ENCODE measurements at regions not wholly inside any gene's neighbourhood (a gene's known extent, or its start where the extent isn't known, plus 50 kb on each side); places are given as distances from the start of the nearest gene placed in this dataset.

DNA sequence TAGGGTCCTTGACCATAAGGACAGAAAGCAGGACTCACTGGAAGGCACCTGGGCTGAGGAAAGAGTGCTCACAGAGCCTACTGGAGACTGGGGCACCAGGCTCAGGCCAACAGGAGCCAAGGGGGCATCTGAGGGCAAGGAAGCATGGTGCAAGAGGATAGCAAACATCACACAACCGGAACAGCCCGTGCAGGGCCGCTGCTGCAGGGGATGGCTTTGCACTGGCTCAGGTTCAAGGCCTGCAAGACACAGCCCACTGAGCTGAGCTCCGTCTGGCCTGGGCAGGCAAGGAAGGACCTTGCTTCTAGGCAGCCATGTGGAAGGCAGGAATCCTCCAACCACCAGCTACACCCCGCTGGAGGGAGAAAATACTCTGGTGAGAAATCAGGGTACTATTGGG, 59.8 kb upstream of the KIF26B start:
- TF ChIP-seq CEBPB (IDR thresholded peaks at IDR 0.05): no peak
- no peak for TF ChIP-seq ZBTB7A (IDR thresholded peaks at IDR 0.05; ENCODE audit: low read depth)
- TF ChIP-seq, protein P1, sequence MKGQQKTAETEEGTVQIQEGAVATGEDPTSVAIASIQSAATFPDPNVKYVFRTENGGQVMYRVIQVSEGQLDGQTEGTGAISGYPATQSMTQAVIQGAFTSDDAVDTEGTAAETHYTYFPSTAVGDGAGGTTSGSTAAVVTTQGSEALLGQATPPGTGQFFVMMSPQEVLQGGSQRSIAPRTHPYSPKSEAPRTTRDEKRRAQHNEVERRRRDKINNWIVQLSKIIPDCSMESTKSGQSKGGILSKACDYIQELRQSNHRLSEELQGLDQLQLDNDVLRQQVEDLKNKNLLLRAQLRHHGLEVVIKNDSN (IDR thresholded peaks at IDR 0.05): no peak
- TF ChIP-seq CREB1 (IDR thresholded peaks at IDR 0.05; ENCODE audit: low read depth): no peak
- no peak for TF ChIP-seq MAX (IDR thresholded peaks at IDR 0.05)
- no peak for TF ChIP-seq EP300 (IDR thresholded peaks at IDR 0.05; ENCODE audit: borderline replicate concordance)
- no peak for TF ChIP-seq NFIC (IDR thresholded peaks at IDR 0.05)
- no peak for TF ChIP-seq TCF12 (IDR thresholded peaks at IDR 0.05; ENCODE audit: low read depth)
- TF ChIP-seq YY1 (IDR thresholded peaks at IDR 0.05; ENCODE audit: low read depth): no peak
- no peak for TF ChIP-seq TAF1 (IDR thresholded peaks at IDR 0.05; ENCODE audit: low read depth)
- TF ChIP-seq RAD21 (IDR thresholded peaks at IDR 0.05; ENCODE audit: low read depth): no peak
- no peak for TF ChIP-seq FOXM1 (IDR thresholded peaks at IDR 0.05; ENCODE audit: borderline replicate concordance, low read depth)

DNA sequence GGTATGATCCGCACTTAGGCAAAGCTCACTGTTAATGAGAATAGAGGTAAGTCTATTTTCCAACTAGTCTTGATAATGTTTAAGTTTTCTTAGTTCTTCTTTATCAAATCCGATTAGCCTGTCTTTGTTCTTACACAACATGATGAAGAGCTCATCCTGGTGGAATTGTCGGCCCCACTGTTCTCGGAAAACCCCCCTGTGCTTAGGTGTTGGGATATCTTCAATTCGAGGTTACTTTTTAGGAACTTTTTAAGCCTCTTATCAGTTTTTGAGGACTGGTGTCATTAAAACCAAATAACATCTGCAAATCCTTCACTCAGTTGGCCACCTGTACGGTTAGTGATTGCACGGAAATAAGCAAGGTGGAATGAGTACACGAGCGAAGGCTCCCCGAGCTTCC, 60.7 kb upstream of the KIF26B start:
- TF ChIP-seq, protein P1 (IDR thresholded peaks at IDR 0.05): no peak
- TF ChIP-seq EGR1 (IDR thresholded peaks at IDR 0.05) (no peak), TAF1 (IDR thresholded peaks at IDR 0.05; ENCODE audit: low read depth) (no peak), CREB1 (IDR thresholded peaks at IDR 0.05; ENCODE audit: low read depth) (no peak), TEAD4 (IDR thresholded peaks at IDR 0.05) (no peak), RAD21 (IDR thresholded peaks at IDR 0.05; ENCODE audit: low read depth) (no peak), MAX (IDR thresholded peaks at IDR 0.05) (no peak), ZBTB7A (IDR thresholded peaks at IDR 0.05; ENCODE audit: low read depth) (no peak), TCF12 (IDR thresholded peaks at IDR 0.05; ENCODE audit: low read depth) (no peak), REST (IDR thresholded peaks at IDR 0.05; ENCODE audit: low read depth) (no peak), YY1 (IDR thresholded peaks at IDR 0.05; ENCODE audit: low read depth) (no peak), FOXM1 (IDR thresholded peaks at IDR 0.05; ENCODE audit: borderline replicate concordance, low read depth) (no peak), EP300 (IDR thresholded peaks at IDR 0.05; ENCODE audit: borderline replicate concordance) (no peak), NFIC (IDR thresholded peaks at IDR 0.05) (no peak), CEBPB (IDR thresholded peaks at IDR 0.05) (no peak)

DNA sequence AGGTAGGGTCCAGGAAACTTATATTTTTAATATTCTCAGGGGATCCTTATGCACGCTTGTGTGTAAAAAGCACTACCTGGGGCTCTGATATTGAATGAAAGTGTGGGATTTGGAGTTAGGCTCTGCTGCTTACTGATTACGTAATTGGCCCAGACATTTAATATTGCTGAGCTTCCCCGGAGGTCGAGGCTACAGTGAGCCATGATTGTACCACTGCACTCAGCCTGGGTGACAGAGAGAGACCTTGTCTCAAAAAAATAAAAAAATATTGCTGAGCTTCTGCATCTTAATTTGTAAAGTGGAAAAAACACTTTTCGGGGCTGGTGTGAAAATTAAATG, 62.2 kb upstream of the KIF26B start:
- TF ChIP-seq FOXM1 (IDR thresholded peaks at IDR 0.05; ENCODE audit: borderline replicate concordance, low read depth): no peak
- 0 out of 2 replicates have a peak, but pooled peaks have one; percentile 13 for TF ChIP-seq CEBPB (IDR thresholded peaks at IDR 0.05)

GRCh38 chr1:245091818-245092637, 62.8 kb upstream of the KIF26B start:
- TF ChIP-seq RAD21 (IDR thresholded peaks at IDR 0.05; ENCODE audit: low read depth) (no peak), TAF1 (IDR thresholded peaks at IDR 0.05; ENCODE audit: low read depth) (no peak), CREB1 (IDR thresholded peaks at IDR 0.05; ENCODE audit: low read depth) (no peak), YY1 (IDR thresholded peaks at IDR 0.05; ENCODE audit: low read depth) (no peak), MAX (IDR thresholded peaks at IDR 0.05) (no peak), ZBTB7A (IDR thresholded peaks at IDR 0.05; ENCODE audit: low read depth) (no peak), EP300 (IDR thresholded peaks at IDR 0.05; ENCODE audit: borderline replicate concordance) (no peak), TEAD4 (IDR thresholded peaks at IDR 0.05) (no peak)
- TF ChIP-seq, protein P1 (IDR thresholded peaks at IDR 0.05): no peak

DNA sequence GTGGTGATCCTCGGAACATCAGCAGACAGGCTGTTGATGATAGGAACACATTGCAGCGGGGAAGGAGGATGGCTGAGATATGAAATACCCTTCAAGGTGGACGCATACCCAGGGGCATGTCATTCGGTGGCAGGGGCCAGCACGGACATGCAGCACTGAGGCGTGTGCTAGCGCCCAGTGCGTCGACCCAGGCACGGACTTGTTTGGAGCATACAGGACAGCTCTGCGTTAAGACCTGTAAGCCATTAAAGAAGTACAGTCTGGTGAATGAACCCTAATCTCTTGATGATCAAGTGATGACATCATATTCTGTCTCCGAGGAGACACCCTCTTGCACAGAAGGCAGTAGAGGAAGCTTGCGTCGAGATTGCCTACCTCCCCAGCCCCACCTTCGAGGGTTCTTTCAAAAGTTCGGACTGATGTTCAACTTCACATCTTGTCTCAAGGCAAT, 63.6 kb upstream of the KIF26B start:
- TF ChIP-seq REST (IDR thresholded peaks at IDR 0.05; ENCODE audit: low read depth) (no peak), YY1 (IDR thresholded peaks at IDR 0.05; ENCODE audit: low read depth) (no peak), CEBPB (IDR thresholded peaks at IDR 0.05) (no peak), NFIC (IDR thresholded peaks at IDR 0.05) (no peak), EP300 (IDR thresholded peaks at IDR 0.05; ENCODE audit: borderline replicate concordance) (no peak), FOXM1 (IDR thresholded peaks at IDR 0.05; ENCODE audit: borderline replicate concordance, low read depth) (no peak), CREB1 (IDR thresholded peaks at IDR 0.05; ENCODE audit: low read depth) (no peak), EGR1 (IDR thresholded peaks at IDR 0.05) (no peak), TEAD4 (IDR thresholded peaks at IDR 0.05) (no peak), TCF12 (IDR thresholded peaks at IDR 0.05; ENCODE audit: low read depth) (no peak), RAD21 (IDR thresholded peaks at IDR 0.05; ENCODE audit: low read depth) (no peak), TAF1 (IDR thresholded peaks at IDR 0.05; ENCODE audit: low read depth) (no peak), MAX (IDR thresholded peaks at IDR 0.05) (no peak), ZBTB7A (IDR thresholded peaks at IDR 0.05; ENCODE audit: low read depth) (no peak)
- TF ChIP-seq, protein P1 (IDR thresholded peaks at IDR 0.05): no peak

All from Ishikawa (cell line).